ENCODE measurements at regions not wholly inside any gene's neighbourhood (a gene's known extent, or its start where the extent isn't known, plus 50 kb on each side); places are given as distances from the start of the nearest gene placed in this dataset.

- H3K9me3 ChIP-seq (replicated peaks; ENCODE audit: control insufficient read depth, insufficient read depth, low read length): no peaks in the 10 kb centered on the region
- H3K9ac ChIP-seq (ENCODE audit: control insufficient read depth, insufficient read depth, low read length): no peak overlapping the region
- RAD21 ChIA-PET (ENCODE audit: unreplicated experiment): no interaction called here
- BruUV-seq (replicated peaks): no TSS peak
- CTCF ChIA-PET: no interaction called here
- H3K4me2 ChIP-seq (ENCODE audit: control insufficient read depth, insufficient read depth): no peak overlapping the region
- H3K4me3 ChIP-seq: no peak overlapping the region
- ATAC-seq (no peak), DNase-seq (ENCODE audit: low read depth, low spot score) (no peak), FAIRE-seq (no peak)
- SMC1A ChIA-PET (ENCODE audit: uncharacterized antibody, unreplicated experiment): interaction anchor here (0.9 kb wide), 1 partner anchor 12 kb away, joined by 3 read pairs; no protein-coding TSS in a partner anchor
- POLR2A ChIA-PET: interaction anchor here (0.6 kb wide), 2 partner anchors 300 to 888 kb away, joined by 3 to 4 read pairs; no protein-coding TSS in a partner anchor
- H3K27ac ChIP-seq (ENCODE audit: control insufficient read depth, insufficient read depth): no peak overlapping the region
- intact Hi-C loops (cut with micrococcal nuclease; ENCODE audit: unreplicated experiment) (no loop called here), in situ Hi-C loops (cut with MboI) (no loop called here)
- H3K4me1 ChIP-seq (ENCODE audit: control insufficient read depth, insufficient read depth, low read length): no peaks in the 10 kb centered on the region
- H4K20me1 ChIP-seq (ENCODE audit: control insufficient read depth, insufficient read depth): no peaks in the 10 kb centered on the region
- H3K27me3 ChIP-seq (replicated peaks in 1 of 2; ENCODE audit: control insufficient read depth in 2 of 2, insufficient read depth in 2 of 2, low read length in 1 of 2): peaks cover 0 to 5% of the 10 kb centered on the region in 2 experiments; a peak in 2 of 4 replicates
- no peak overlapping the region for H2AFZ ChIP-seq (ENCODE audit: control insufficient read depth, low read depth, low read length)
- TF ChIP-seq CBFB (IDR thresholded peaks at IDR 0.05; ENCODE audit: low read depth): no peak
- no peak for TF ChIP-seq NR2C2 (IDR thresholded peaks at IDR 0.05; ENCODE audit: borderline replicate concordance, control insufficient read depth, insufficient read length, low read depth)
- TF ChIP-seq RBBP5 (conservative IDR thresholded peaks at IDR 0.05): no peak
- TF ChIP-seq RAD21 (IDR thresholded peaks at IDR 0.05; ENCODE audit: insufficient read depth, low read depth, low read length): no peak
- no peak for TF ChIP-seq SMAD1 (IDR thresholded peaks at IDR 0.05; ENCODE audit: low read depth, partially characterized antibody)
- no peak for TF ChIP-seq YY1 (IDR thresholded peaks at IDR 0.05; ENCODE audit: low read depth, low read length)
- no peak for TF ChIP-seq BACH1 (IDR thresholded peaks at IDR 0.05; ENCODE audit: borderline replicate concordance)
- TF ChIP-seq MLLT1 (IDR thresholded peaks at IDR 0.05): no peak
- no peak for TF ChIP-seq ELK1 (IDR thresholded peaks at IDR 0.05; ENCODE audit: low read depth, low read length)
- no peak for TF ChIP-seq STAT1 (conservative IDR thresholded peaks at IDR 0.05)
- no peak for TF ChIP-seq BCL11A (IDR thresholded peaks at IDR 0.05; ENCODE audit: low read depth, low read length)
- TF ChIP-seq SMC3 (IDR thresholded peaks at IDR 0.05; ENCODE audit: borderline replicate concordance, low read length): no peak
- TF ChIP-seq SREBF2 (IDR thresholded peaks at IDR 0.05; ENCODE audit: low read length): no peak
- no peak for TF ChIP-seq RELB (IDR thresholded peaks at IDR 0.05; ENCODE audit: low read depth)
- TF ChIP-seq WRNIP1 (IDR thresholded peaks at IDR 0.05; ENCODE audit: borderline replicate concordance, low read depth, low read length): no peak
- H3K79me2 ChIP-seq (ENCODE audit: control insufficient read depth, insufficient read depth, low read length): no peaks in the 10 kb centered on the region
- 26% methylated on average over 6 of the region's 8 CpGs for WGBS (ENCODE audit: insufficient coverage, insufficient replicate concordance, low lambda C conversion rate, missing lambda C conversion rate)
- no peaks in the 10 kb centered on the region for H3K36me3 ChIP-seq (ENCODE audit: control insufficient read depth in 2 of 2, insufficient read depth in 2 of 2, low read length in 1 of 2)
Observed at GRCh38 chr15:93166675-93167074, 77.7 kb upstream of the RGMA start.

Data from GM12878 (cell line).